ENCODE measurements at regions not wholly inside any gene's neighbourhood (a gene's known extent, or its start where the extent isn't known, plus 50 kb on each side); places are given as distances from the start of the nearest gene placed in this dataset.
"Not testable (repeated sequence)": the region's sequence is repeated elsewhere in the genome, so short reads cannot be mapped to it uniquely, and the experiment has no call there.

DNA sequence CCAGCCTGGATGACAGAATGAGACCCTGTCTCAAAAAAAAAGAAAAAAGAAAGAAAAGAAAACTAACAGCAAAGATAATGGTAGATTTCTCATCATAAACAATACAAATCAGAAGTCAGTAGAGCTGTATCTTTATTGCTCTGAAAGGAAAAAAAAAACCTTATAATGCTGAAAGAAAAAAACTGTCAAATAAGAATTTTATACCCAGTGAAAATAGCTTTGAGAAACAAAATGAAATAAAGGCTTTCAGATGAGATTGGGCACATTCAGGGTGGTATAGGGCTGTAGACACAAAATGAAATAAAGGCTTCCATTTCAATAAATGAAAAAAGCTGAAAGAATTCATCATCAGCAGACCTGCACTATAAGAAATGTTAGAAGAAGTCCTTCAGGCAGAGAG, 105.0 kb upstream of the FOXN3 start:
- DNase-seq, result no peak

- DNase-seq, result no peak
Measured at GRCh38 chr14:89519040-89519439, 102.0 kb upstream of the FOXN3 start.

DNA sequence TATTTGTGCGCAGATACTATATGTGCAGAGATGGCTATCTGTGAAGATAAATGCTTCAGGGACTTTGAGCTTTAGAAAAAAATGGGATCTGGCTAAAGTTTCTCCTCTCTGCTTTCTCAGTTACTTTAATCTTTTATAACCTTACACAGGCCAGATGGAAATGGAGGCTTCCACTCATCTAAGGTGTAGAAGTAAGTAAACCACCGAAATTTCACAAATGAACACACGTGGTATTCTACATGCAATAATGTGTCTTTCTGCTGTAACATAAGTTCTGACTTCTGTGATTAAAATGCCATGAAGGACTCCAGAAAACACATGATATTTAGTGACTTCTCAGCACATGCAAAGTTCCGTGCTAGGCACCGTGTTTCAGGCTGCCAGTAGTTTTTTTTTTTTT, 99.1 kb upstream of the FOXN3 start:
- no peak for DNase-seq

- no peak for DNase-seq
Measured at GRCh38 chr14:89514601-89515000, 97.6 kb upstream of the FOXN3 start.

DNA sequence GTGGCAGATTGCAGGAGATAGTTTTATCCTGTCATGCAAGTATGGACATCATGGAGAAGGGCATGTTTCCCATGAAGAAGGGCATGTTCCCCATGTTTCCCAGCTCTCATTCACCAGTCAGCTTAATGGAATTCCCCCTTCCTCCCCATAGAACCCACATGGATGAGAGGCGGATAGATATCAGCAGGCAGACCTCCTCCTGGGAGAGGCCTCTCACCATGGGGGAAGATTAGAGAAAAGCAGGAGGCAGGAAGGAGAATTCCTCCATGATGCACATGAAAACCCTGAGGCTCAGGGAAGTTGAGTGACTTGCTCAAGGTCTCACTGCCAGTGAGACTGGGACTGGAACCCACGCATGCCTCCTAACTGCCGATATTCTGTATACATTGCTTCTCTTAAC, 92.9 kb upstream of the FOXN3 start:
- DNase-seq, result no peak

DNA sequence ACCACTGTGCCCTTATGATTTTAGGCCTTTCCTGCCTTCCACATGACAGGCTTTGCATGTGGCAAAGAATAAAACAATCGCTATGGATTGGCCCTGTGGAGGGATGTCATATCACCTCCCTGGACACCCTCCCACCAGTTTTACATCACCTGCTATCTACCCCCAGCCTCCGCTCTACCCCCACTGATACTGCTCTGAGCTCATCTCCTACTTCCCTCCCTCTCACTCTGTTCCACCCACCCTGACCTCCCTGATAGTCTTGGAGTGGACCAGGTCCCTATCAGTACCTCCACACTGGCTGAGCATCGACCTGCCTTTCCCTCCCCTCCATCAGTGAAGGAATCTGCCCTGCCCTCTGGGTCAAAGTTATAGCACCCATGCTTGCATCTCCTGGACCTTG, 91.8 kb upstream of the FOXN3 start:
- DNase-seq, result no peak

DNA sequence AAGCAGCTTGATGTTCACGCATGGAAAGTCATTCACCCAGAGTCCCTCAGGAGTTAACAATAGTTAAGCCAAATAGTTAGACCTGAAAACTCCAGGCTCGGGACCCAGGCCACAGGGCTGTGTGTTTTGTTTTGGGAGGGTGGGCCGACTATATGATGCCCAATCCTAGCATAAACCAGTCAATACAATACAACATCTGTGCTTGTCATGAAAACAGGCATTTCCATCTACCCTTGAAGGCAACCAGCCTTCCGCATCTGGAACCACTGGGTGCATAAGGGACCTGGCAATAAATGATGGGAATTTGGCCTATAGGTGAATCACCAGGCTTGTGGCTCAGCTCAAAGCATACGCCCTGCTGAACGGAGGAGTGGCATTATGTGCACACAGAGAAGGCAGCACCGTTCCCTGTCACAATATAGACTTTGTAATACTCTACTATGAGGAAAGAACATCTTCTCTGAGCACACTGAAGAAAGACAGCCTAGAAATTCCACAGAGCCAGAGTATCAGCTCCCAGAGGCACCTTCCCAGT, 91.0 kb upstream of the FOXN3 start:
- no peak for DNase-seq

DNA sequence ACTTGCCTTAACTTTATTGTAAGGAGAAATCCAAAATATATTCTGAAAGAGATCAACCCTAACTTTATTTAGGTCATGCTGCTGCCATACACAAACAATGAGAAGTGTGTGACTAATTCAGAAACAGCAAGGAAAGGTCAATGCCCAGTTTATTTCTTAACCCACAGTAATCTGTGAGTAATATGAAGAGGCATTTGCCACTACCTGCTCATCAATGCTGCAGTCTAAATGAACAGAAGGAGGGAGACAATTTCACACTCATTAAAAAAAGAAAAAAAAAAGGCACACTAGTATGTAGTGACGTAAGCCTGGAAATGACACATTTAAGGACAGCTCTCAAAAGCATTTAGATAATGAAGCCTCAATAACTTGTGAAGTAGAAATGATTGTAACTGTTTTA, 90.5 kb upstream of the FOXN3 start:
- no peak for DNase-seq

DNA sequence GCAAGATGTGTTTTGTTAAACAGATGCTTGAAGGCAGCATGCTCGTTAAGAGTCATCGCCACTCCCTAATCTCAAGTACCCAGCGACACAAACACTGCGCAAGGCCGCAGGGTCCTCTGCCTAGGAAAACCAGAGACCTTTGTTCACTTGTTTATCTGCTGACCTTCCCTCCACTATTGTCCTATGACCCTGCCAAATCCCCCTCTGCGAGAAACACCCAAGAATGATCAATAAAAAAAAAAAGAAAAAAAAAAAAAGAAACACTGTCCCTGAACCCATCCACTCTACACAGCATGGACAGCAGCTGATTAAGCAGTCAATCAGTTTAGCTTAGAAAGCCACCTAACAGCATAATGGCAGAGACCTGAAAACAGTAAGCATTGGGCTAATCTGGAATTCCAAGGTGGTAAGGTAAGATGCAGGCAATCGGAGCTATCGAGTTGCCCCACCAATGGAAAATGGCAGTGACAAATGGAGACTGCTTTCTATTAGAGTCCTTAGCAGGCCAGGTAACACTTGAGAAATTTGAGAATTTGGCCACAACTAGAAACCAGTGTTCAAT, 89.9 kb upstream of the FOXN3 start:
- not testable (repeated sequence) for DNase-seq

DNA sequence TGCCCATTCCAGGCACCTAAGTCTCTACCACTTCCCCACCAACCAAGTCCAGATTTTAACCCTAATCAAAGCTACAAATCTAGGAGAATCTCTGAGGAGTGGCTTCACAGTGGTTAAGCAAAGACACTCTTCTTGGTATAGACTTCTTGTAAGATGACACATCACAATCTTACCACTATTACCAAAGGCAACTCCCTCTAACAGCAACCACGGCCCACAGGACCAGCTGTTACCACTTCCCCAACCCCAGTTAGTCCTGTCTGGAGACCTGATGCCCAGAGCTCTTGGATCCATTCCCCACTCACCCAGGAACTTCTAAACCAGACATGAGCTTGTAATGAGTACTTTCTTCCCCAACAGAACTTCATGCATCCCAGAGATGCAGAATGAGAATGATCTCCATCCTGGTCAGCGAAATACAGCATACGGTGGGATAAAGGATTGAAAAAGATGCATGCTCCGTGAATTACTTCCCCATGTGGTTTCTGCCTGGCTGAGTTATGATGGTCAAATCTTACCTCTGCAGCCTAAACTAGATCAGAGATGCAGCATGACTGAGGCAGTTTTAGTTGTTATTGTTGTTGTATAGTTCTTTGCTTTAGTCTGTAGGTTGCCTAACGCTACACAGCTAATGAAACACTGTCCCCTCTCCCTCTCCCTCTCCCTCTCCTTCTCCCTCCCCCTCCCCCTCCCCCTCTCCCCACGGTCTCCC, 87.7 kb upstream of the FOXN3 start:
- no peak for DNase-seq

DNA sequence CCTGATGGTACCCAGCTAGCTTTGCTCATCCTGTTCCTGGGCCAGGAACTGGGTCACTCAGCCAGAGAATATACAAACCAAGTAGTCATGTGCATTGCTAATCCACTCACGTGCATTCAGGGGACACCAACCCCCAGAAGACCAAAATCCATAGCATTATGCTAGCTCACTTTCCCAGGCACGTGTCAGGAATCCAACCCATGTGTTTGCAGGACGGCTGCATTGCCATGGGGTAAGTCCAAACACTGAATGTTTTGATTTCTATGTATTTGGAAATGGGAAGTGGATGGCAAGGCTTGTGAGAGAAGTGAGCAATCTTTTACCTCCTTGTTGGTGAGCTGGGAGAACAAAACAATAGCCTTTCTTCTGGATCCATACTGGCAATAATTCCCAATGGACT, 87.1 kb upstream of the FOXN3 start:
- DNase-seq, result no peak

GRCh38 chr14:89503431-89503996, 86.5 kb upstream of the FOXN3 start:
- DNase-seq, result no peak

- DNase-seq, result no peak
Measured at GRCh38 chr14:89502966-89503365, 85.9 kb upstream of the FOXN3 start.

GRCh38 chr14:89501381-89501780, 84.3 kb upstream of the FOXN3 start:
- no peak for DNase-seq

GRCh38 chr14:89500303-89500702, 83.3 kb upstream of the FOXN3 start:
- DNase-seq, result no peak

- no peak for DNase-seq
Measured at GRCh38 chr14:89498878-89499277, 81.8 kb upstream of the FOXN3 start.

DNA sequence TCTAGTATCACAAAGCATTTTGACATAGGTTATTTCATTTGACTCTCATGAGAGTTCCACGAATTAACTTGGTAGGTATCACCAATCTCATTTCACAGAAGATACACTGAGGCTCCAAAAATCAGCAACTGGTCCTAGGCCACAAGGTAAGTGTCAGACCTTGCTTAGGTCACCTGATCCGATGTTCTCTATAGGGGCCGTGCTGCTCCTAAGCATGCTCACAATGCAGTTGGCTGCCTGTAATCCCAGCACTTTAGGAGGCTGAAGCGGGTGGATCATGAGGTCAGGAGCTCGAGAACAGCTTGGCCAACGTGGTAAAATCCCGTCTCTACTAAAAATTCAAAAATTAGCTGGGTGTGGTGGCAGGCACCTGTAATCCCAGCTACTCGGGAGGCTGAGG, 78.7 kb upstream of the FOXN3 start:
- no peak for DNase-seq

DNA sequence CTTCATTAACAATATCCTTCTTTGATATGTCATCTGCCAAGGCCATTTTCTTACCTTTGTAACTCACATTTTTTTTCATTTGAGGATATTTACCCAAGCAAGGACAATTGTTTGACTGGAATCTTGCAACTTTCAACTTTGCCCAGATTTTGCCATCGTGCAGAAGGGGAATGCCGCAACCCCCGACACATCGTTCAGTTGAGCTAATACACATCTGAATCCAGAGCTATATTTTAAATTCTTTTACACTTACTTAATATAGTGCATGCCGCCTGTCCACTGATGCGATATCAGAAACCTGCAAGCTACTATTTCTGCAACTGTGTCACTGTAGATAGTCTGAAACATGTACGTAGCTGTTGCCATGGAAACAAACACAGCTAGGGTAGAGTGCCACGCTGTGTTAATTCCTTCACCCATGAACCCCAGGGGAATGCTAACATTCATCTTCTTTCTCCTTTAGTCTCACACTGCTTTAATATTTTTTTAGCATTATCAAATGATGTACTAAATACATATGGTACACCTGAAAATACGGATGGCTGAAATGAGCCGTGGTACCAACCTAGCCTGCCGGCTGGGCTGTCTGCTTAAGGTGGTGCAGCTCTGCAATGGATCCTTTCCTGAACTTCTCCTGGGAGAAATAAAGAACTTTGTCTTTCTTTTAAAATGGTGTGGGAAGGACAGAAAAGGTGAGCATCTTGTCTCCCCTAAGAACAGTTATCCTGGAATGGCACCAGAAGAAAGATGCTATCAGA, 77.0 kb upstream of the FOXN3 start:
- DNase-seq, result no peak

DNA sequence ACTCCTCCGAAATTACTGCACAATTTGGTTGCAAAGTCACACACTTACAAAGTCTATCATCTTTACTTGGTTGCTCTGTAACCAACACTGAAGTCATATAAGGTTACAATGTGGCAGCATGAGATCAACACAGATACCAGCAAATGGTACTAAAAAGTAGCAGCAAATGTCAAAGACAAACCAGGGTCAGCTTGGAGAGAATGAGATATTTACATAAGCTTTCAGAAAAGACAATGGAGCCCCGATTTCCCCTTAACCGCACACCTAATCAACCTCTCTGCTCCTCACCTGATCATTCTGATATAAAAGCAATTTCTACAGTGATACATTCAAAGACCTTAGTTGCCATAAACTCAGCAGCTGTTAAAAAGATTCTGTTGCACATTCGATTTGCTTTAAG, 76.4 kb upstream of the FOXN3 start:
- DNase-seq, result no peak

DNA sequence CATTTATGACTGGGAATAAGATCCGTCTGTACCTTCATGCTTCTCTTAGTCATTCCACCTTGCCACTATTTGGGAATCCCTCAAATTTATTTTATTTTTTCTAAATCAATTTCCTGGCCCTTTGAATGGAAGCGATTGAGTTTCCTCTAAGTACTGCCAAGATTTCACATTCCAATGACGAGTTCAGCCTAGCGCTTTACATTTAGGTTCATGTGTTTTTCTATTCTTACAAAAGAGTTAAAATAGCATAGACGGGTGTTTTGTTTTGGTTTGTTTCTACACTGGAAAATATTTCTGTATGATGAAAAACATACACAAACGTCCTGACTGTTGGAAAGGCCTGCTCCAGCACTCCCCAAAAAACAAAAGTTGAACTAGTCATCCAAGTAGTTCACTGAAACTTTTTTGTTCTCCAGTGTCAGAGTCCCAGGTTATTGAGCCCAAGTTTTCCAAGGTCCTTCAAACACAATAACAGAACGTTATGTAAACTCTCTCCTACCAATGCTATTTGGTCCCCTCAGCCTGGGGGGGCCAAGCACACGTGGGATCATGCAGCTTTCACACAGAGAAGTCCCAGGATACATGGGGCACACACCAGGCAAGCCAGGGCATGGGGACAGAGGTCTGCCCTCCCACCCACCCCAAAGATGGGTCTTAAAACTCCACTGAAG, 74.8 kb upstream of the FOXN3 start:
- DNase-seq, result no peak

- no peak for DNase-seq
Measured at GRCh38 chr14:89490466-89490865, 73.4 kb upstream of the FOXN3 start.

DNA sequence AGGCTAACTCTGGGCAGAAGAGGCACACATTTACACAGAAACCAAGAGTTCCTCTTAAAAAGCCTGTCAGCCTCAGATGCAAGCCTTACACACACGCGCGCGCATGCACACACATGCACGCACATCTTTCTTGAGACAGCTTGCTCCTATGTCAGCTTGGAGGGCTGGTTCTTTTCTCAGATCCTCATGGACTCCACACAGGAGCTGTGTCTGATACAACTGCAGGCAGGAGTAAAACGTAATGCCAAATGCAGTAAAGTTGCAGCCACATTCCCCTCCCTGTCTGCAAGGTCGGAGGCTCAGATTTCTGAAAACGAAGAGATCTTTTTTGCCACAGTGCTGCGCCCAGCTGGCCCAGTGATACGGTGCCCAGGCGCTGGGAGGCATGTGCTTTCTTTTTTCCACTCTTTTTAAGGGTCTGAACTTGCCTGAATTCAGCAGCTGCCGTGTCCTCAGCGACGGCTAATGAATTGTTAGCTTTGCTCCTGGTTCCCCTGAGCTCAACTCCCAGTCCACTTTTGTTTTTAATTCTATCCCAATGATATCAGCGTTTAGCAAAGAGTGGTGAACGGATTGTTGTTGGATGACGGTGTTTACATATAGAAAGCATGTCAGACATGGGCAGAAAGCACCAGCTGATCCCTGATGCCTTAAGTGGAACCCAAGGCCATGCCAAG, 72.9 kb upstream of the FOXN3 start:
- DNase-seq, result no peak

- DNase-seq, result no peak
Measured at GRCh38 chr14:89486961-89487360, 69.9 kb upstream of the FOXN3 start.
